ENCODE measurements at regions not wholly inside any gene's neighbourhood (a gene's known extent, or its start where the extent isn't known, plus 50 kb on each side); places are given as distances from the start of the nearest gene placed in this dataset.
"Not testable (repeated sequence)": the region's sequence is repeated elsewhere in the genome, so short reads cannot be mapped to it uniquely, and the experiment has no call there.

DNA sequence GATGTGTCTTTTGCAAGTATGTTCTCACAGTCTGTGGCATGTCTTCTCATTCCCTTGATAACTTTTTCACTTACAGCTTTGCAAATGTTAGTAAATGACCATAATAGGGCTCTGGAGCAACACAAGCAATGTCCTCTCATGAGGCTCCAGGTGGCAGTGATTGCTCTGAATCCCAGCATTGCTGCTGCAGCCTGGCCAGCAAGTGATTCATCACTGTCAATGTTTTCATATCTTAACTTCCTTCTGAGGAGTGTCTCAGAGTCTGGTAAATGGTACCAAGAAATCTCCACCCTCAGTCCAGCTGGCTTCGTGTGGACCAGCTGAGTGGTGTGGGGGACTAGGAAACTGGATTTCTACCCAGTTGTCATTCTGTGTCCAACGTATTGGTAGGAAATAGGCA lies 139.6 kb downstream of the MYLK4 start:
- TF ChIP-seq CTCF (IDR thresholded peaks at IDR 0.05), result no peak

DNA sequence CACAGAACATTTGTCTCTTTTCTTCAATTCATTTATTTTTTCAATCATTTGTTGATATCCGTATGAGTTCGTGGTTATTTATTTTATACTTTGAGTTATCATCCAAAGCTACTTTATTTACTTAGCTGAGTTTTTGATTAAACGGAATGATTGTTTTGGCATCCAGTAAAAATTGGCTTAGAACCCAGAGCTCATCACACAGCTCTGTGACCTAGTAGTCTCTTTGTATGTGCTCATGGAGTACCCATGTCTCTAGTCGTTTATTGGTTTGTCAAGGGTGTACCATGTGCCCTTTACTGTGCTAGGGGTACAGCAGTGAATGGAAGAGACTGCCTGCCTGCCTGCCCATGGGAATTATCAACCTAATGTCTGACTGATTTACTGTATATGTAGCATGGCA lies 142.2 kb downstream of the MYLK4 start:
- Histone ChIP-seq H3K4me3 (no peak overlapping the region), H3K27ac (no peak overlapping the region), H3K4me1 (peaks cover 0 to 5% (median 0%) of the 10 kb centered on the region in 4 donors), H3K9me3 (no peaks in the 10 kb centered on the region), H3K27me3 (no peaks in the 10 kb centered on the region), H3K36me3 (no peaks in the 10 kb centered on the region)
- TF ChIP-seq CTCF (IDR thresholded peaks at IDR 0.05), result no peak
- no peak for DNase-seq
- intact Hi-C loops (cut with DNase I; ENCODE audit: low total_unique reads), result no loop called here

More for the DNA sequence above, 139.6 kb downstream of the MYLK4 start:
- no peaks in the 10 kb centered on the region for H3K9me3 ChIP-seq
- no peak overlapping the region for H3K4me3 ChIP-seq
- intact Hi-C loops (cut with DNase I; ENCODE audit: low total_unique reads), result no loop called here
- peaks cover 0 to 14% (median 0%) of the 10 kb centered on the region in 4 donors for H3K4me1 ChIP-seq
- no peaks in the 10 kb centered on the region for H3K27me3 ChIP-seq
- DNase-seq, result no peak
- no peak overlapping the region for H3K27ac ChIP-seq
- no peaks in the 10 kb centered on the region for H3K36me3 ChIP-seq

DNA sequence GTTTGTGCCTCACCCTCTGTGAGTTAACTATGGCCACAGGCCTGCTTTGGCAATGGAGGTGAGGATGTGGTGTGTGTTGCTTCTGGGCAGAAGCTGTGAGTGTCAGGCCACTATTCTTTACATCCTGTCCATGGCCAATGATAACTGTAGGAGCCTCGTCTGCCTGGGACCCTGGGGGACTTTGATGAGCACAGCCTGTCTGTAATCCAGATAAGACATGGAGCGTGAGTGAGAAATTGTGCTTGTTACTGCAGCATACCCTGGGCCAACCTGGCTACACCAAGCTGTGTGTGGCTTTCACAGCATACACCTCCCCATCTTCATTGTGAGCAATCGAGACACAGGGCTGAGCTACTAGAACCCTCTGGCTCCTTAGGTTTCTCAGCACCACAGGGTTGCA lies 150.4 kb downstream of the MYLK4 start:
- Histone ChIP-seq H3K27ac (no peak overlapping the region), H3K4me3 (no peak overlapping the region), H3K9me3 (no peaks in the 10 kb centered on the region), H3K27me3 (no peaks in the 10 kb centered on the region), H3K36me3 (no peaks in the 10 kb centered on the region), H3K4me1 (no peaks in the 10 kb centered on the region)
- TF ChIP-seq CTCF (IDR thresholded peaks at IDR 0.05), result no peak
- intact Hi-C loops (cut with DNase I; ENCODE audit: low total_unique reads), result no loop called here
- no peak for DNase-seq

GRCh38 chr6:2599817-2600216 lies 150.9 kb downstream of the MYLK4 start:
- Histone ChIP-seq H3K36me3 (no peaks in the 10 kb centered on the region), H3K4me1 (no peaks in the 10 kb centered on the region), H3K27me3 (no peaks in the 10 kb centered on the region), H3K4me3 (no peak overlapping the region), H3K27ac (no peak overlapping the region), H3K9me3 (no peaks in the 10 kb centered on the region)
- intact Hi-C loops (cut with DNase I; ENCODE audit: low total_unique reads), result no loop called here
- no peak for DNase-seq
- no peak for TF ChIP-seq CTCF (IDR thresholded peaks at IDR 0.05)

DNA sequence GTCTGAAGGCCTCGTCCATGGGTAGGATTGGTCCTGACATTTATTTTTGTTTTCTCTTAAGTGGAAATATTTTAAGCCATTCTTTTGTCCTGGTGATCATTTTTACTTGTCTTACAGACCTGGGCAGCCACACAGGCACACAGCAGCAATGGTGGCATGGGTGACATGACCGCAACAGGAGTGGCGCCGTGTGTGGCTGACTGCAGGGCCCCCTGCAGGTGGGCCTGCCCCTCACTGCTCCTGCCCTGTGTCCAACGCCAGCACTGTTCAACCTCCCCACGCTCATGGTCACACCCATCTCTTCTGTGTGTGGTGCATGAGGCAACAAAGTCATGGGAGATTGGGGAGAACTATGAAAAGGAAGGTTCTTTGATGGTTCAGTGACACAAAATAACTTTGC lies 151.9 kb downstream of the MYLK4 start:
- DNase-seq, result no peak
- H3K9me3 ChIP-seq, result no peaks in the 10 kb centered on the region
- TF ChIP-seq CTCF (IDR thresholded peaks at IDR 0.05), result no peak
- H3K27ac ChIP-seq, result no peak overlapping the region
- H3K4me3 ChIP-seq, result no peak overlapping the region
- no peaks in the 10 kb centered on the region for H3K4me1 ChIP-seq
- no peaks in the 10 kb centered on the region for H3K36me3 ChIP-seq
- intact Hi-C loops (cut with DNase I; ENCODE audit: low total_unique reads), result no loop called here
- no peaks in the 10 kb centered on the region for H3K27me3 ChIP-seq

DNA sequence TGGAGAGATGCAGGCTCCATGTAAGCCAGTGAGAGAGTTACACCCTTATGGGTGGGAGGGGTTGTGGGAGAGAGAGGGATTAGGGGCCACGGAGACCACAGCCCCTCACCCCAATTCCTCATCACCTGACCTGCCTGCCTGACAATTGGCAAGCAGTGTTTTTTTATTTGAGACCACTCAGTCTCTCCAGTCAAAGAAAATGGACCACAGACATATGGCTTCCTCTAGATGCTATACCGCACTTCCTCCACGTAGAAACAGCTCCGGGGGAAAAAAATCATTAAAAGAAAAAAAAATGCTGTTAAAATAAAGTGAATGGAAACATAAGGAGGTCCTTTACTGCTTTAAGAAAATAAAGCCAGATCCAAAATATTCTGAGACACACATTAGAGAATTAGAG lies 152.7 kb downstream of the MYLK4 start:
- Histone ChIP-seq H3K9me3 (no peaks in the 10 kb centered on the region), H3K4me3 (no peak overlapping the region), H3K4me1 (no peaks in the 10 kb centered on the region), H3K36me3 (no peaks in the 10 kb centered on the region), H3K27ac (no peak overlapping the region), H3K27me3 (no peaks in the 10 kb centered on the region)
- intact Hi-C loops (cut with DNase I; ENCODE audit: low total_unique reads), result no loop called here
- DNase-seq, result no peak
- TF ChIP-seq CTCF (IDR thresholded peaks at IDR 0.05), result no peak

- intact Hi-C loops (cut with DNase I; ENCODE audit: low total_unique reads), result not testable (repeated sequence)
Observed at GRCh38 chr6:2597457-2597856, 153.3 kb downstream of the MYLK4 start.

More at GRCh38 chr6:2597457-2597856, 153.3 kb downstream of the MYLK4 start:
- H3K9me3 ChIP-seq, H3K27me3 ChIP-seq, H3K4me3 ChIP-seq, DNase-seq, H3K27ac ChIP-seq, H3K36me3 ChIP-seq, H3K4me1 ChIP-seq: not testable (repeated sequence)
